ENCODE measurements at regions not wholly inside any gene's neighbourhood (a gene's known extent, or its start where the extent isn't known, plus 50 kb on each side); places are given as distances from the start of the nearest gene placed in this dataset.

DNA sequence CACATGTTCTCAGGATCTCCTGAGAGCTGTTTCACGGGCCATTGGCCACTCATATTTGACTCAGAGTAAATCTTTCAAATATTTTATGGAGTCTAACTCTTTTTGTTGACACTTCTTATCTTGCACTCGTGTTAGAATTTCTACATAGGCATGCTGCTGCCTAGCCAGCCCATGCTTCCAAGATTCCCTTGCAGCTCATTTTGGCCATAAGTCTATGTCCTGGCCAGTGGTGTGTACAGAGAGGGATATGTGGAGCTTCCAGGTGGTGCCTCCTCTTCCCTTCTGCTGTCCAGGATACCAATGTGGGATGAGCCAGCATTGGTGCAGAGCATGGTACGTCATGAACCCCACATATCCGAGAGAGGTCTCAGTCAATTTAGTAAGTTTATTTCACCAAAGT lies 522.6 kb downstream of the QKI start:
- DNase-seq, result no peak

DNA sequence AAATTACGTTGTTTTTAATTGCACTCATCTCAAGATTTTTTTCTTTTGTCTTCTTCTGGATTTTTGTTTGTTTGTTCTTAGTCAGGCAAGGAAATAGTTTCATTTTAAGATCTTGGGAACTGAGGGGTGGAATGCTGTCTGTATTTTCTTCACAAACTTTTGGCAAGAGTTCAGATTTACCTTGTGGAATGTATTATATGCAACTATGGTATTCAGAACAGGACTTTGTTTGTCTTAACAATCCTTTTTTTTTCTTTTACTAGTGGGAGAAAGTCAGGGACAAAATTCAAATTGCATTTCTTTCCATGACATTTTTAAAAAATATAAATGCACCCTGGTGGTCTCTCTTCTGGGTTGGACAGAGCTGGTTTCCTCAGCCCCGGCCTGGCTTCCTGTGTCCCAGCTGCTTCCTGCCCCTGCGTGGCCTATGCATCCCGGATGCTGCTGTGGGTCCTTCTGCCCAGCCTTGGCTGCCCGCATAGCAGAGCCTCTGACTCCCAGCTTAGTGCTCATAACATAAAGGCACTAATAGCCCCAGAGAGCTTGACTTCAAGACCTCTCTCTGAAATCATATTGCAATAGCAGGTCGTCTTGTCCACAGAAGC lies 520.7 kb downstream of the QKI start:
- no peak for DNase-seq

GRCh38 chr6:163930012-163930411 lies 515.5 kb downstream of the QKI start:
- no peak for DNase-seq

- no peak for DNase-seq
Measured at GRCh38 chr6:163929538-163929937, 515.0 kb downstream of the QKI start.

GRCh38 chr6:163926642-163927041 lies 512.1 kb downstream of the QKI start:
- no peak for DNase-seq

DNA sequence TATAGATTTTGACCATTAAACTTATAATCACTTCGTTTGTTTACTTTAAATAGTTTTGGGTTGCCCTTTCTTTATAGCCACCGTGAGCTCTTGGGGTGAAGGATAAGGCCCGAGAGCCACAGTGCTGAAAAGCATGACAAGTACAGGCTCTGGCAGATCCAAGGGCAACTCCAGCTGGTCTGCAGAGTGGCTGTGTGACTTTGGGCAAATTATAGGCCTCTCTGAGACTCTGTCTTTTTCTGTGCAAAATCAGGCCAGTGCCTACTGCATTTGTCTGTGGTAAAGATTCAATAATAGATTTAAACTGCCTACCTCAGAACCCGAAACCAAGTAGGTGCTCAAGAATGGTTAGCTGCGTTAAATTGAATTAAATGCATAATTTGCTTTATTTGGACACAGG lies 511.3 kb downstream of the QKI start:
- no peak for DNase-seq

GRCh38 chr6:163923658-163924411 lies 509.3 kb downstream of the QKI start:
- no peak for DNase-seq

- DNase-seq, result no peak
Measured at GRCh38 chr6:163922562-163922961, 508.0 kb downstream of the QKI start.

GRCh38 chr6:163919652-163920051 lies 505.1 kb downstream of the QKI start:
- no peak for DNase-seq

- DNase-seq, result peak in 1 of 2 experiments; percentile 70
Measured at GRCh38 chr6:163916315-163917081, 502.0 kb downstream of the QKI start.

DNA sequence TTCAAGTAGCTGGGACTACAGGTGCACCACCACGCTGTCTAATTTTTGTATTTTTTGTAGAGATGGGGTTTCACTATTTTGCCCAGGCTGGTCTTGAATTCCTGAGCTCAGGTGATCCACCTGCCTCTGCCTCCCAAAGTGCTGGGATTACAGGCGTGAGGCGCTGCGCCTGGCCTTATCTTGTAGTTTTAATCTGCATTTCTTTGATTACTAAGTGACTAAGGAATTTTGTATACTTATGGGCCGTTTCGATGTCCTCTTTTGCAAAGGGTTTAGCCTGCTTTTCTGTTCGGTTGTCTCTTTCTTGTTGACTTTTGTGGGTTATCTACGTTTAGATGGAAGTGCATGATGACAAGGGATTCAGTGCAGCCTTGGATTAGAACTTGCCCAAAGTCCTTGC lies 500.6 kb downstream of the QKI start:
- no peak for DNase-seq

- DNase-seq, result no peak
Measured at GRCh38 chr6:163913045-163913444, 498.5 kb downstream of the QKI start.

DNA sequence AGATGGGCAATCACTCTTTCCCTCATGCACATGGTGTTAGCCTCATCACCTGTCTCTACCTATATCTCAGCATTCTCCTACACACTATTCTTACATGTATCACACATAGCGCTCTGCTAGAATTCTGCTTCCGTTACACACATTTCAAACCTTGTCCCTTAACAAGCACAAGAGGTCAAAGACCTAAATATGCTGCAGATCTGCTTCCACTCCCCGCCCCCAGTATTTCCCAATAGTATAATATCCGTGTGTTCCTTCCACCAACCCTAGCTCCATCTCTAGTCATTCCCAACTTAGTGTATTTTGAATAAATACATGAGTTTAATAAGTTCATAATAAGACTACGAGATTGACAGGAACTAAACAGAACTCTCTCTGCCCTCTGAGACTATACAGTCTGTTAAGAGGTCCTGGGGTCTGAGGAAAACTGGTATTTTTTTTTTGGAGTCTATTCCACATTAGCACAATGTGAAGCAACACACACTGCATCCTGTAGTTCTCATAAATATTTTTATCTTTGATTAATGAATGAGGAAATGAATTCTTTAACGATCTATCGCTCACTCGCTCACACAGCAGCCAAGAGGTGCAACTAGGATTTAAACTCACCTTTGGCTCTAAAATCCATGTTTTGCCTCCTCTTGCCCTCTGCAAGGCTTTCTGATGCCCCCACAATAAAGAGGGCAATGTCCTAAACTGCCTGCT lies 491.6 kb downstream of the QKI start:
- DNase-seq, result no peak

DNA sequence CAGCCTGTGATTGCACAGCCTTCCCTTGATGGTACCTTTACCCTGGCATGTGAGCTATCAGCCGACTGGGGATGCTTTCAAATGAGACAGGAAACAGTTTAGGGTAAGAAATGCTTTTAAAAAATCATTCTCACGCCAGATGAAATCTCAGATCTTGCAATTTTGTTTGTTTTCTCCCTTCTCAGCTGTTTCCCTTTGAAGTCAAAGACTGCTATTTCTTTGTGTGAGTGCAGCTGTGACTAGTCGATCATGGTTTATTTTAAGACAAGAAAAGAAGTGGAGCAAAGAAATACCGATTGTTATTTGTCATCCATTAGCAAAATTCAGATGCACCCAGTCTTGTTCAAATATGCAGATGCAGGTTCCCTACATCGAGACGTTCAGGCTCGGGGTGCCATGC lies 489.7 kb downstream of the QKI start:
- no peak for DNase-seq

GRCh38 chr6:163903541-163903940 lies 489.0 kb downstream of the QKI start:
- DNase-seq, result no peak

GRCh38 chr6:163902993-163903392 lies 488.5 kb downstream of the QKI start:
- DNase-seq, result no peak

- no peak for DNase-seq
Measured at GRCh38 chr6:163901681-163902080, 487.2 kb downstream of the QKI start.

DNA sequence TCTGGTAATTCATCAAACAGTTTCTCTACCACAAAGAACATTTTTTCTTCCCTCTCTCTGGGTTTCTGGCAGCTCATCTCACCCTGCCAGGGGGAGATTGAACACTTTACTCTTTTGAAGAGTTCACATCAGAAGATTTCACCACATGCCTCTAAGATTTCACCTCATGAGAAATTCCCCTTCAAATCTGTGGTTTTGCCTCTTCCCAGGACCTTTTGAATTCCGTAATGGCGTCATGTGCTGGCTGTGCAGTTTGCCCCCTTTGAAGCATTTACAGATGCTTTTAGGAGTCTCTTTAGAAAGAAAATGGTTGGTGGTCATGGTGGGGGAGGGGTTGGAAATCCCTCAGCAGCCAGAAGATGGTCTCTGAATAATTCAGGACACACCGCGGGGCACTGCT lies 486.1 kb downstream of the QKI start:
- no peak for DNase-seq

DNA sequence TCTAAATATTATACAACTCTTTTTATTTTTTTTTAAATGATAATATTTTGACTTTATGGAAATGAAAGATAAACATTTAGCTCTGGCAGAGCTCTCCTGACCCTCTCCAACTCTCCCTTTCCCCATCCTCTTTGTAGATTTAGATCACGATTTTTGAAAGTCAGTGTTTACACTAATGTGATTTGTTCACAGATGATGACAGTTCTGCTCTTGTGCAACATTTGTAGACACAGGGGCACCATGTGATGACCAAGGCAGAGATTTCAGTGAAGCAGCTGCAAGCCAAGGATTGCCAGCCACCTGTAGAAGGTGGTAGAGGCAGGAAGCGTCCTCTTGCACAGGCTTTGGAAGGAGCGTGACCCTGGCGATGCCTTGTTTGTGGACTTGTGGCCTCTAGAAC lies 483.2 kb downstream of the QKI start:
- DNase-seq, result no peak

GRCh38 chr6:163897030-163897429 lies 482.5 kb downstream of the QKI start:
- DNase-seq, result no peak

DNA sequence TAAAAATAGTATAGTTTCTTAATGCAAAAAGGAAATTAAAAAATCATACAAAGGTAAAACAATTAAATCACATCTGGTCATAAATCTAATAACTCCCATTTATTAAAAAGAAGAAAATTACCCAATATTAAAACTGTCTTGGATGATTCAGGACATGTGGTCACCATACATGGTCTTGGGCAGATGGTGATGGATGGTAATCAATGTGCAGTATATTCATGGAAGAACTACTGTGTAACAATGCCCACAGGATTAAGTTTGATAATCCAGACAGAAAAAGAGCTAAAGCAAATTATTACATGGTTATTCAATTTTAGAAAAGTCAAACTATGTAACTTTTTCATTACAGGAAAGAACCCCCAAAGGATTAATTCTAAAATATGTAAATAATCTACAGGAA lies 480.6 kb downstream of the QKI start:
- no peak for DNase-seq

GRCh38 chr6:163893609-163894189 lies 479.2 kb downstream of the QKI start:
- DNase-seq, result no peak

Measured in NCI-H2081 (cell line).